Astrocyte of the spinal cord (primary cell): ENCODE measurements at regions not wholly inside any gene's neighbourhood (a gene's known extent, or its start where the extent isn't known, plus 50 kb on each side); places are given as distances from the start of the nearest gene placed in this dataset.

Experiments used
- DNase-seq: peaks from one replicate; pipeline ENCODE4 v3.0.0; 2011; ENCODE audit warnings: low read depth, low spot score
- H3K4me3 ChIP-seq: 2 replicates; pipeline ENCODE4 v1.5.1; 2011; ENCODE audit warnings: low read depth, mild to moderate bottlenecking, low read length, moderate library complexity
- CTCF ChIP-seq: IDR thresholded peaks from 2 replicates; pipeline ENCODE4 v1.5.1; 2012; ENCODE audit warnings: low read depth, mild to moderate bottlenecking, low read length, inconsistent platforms
- in situ Hi-C: cut with HindIII; loops from 2 replicates; pipeline ENCODE4 v1.10.0; 2017; ENCODE audit warnings: low sequenced_read_pairs

GRCh38 chr12:97659117-97659880 lies 196.7 kb downstream of the RMST start:
- in situ Hi-C loops: no loop called here
- DNase-seq: no peak
- no peak for TF ChIP-seq CTCF
- H3K4me3 ChIP-seq: no peak overlapping the region

- no peak overlapping the region for H3K4me3 ChIP-seq
- no peak for DNase-seq
- in situ Hi-C loops: no loop called here
- TF ChIP-seq CTCF: no peak
Measured at GRCh38 chr12:97666263-97666662, 203.7 kb downstream of the RMST start.

GRCh38 chr12:97672870-97673269 lies 210.3 kb downstream of the RMST start:
- no peak for TF ChIP-seq CTCF
- in situ Hi-C loops: no loop called here
- DNase-seq: no peak
- no peak overlapping the region for H3K4me3 ChIP-seq

GRCh38 chr12:97680751-97681150 lies 218.1 kb downstream of the RMST start:
- H3K4me3 ChIP-seq: no peak overlapping the region
- DNase-seq: no peak
- no peak for TF ChIP-seq CTCF
- in situ Hi-C loops: no loop called here

GRCh38 chr12:97681612-97682504 lies 219.3 kb downstream of the RMST start:
- H3K4me3 ChIP-seq: no peak overlapping the region
- TF ChIP-seq CTCF: no peak
- in situ Hi-C loops: no loop called here
- DNase-seq: no peak

- TF ChIP-seq CTCF: no peak
- no peak overlapping the region for H3K4me3 ChIP-seq
Measured at GRCh38 chr12:97685360-97685759, 222.8 kb downstream of the RMST start.

More at GRCh38 chr12:97685360-97685759, 222.8 kb downstream of the RMST start:
- no peak for DNase-seq
- in situ Hi-C loops: no loop called here
